CD4-positive, alpha-beta T cell treated with Interferon alpha-2 for 1 hour (primary cell): ENCODE measurements at regions not wholly inside any gene's neighbourhood (a gene's known extent, or its start where the extent isn't known, plus 50 kb on each side); places are given as distances from the start of the nearest gene placed in this dataset.

Source experiments
- DNase-seq, 2 donors: peaks; one replicate each; pipeline ENCODE4 v3.0.0-alpha.2; 2020 to 2022

- no peak for DNase-seq
These were observed 599.8 kb downstream of the AJAP1 start for GRCh38 chr1:5254131-5254725.

GRCh38 chr1:5253036-5253435, 598.6 kb downstream of the AJAP1 start:
- DNase-seq: no peak

- DNase-seq: no peak
These were observed 595.9 kb downstream of the AJAP1 start for GRCh38 chr1:5250336-5250735.

GRCh38 chr1:5245348-5245747, 590.9 kb downstream of the AJAP1 start:
- DNase-seq: no peak

GRCh38 chr1:5244631-5245285, 590.3 kb downstream of the AJAP1 start:
- DNase-seq: no peak

GRCh38 chr1:5242850-5243249, 588.4 kb downstream of the AJAP1 start:
- no peak for DNase-seq

- DNase-seq: no peak
These were observed 585.5 kb downstream of the AJAP1 start for GRCh38 chr1:5239911-5240310.

- no peak for DNase-seq
These were observed 584.1 kb downstream of the AJAP1 start for GRCh38 chr1:5238351-5239130.

GRCh38 chr1:5235355-5235899, 581.0 kb downstream of the AJAP1 start:
- DNase-seq: no peak

GRCh38 chr1:5232537-5232936, 578.1 kb downstream of the AJAP1 start:
- DNase-seq: no peak

- no peak for DNase-seq
These were observed 577.3 kb downstream of the AJAP1 start for GRCh38 chr1:5231541-5232315.

- DNase-seq: no peak
These were observed 572.7 kb downstream of the AJAP1 start for GRCh38 chr1:5227114-5227513.

- DNase-seq: no peak
These were observed 571.6 kb downstream of the AJAP1 start for GRCh38 chr1:5225707-5226704.

- no peak for DNase-seq
These were observed 568.8 kb downstream of the AJAP1 start for GRCh38 chr1:5223206-5223605.

GRCh38 chr1:5222626-5223025, 568.2 kb downstream of the AJAP1 start:
- no peak for DNase-seq

GRCh38 chr1:5221451-5221850, 567.0 kb downstream of the AJAP1 start:
- no peak for DNase-seq

GRCh38 chr1:5220821-5221220, 566.4 kb downstream of the AJAP1 start:
- DNase-seq: no peak

- DNase-seq: no peak
These were observed 566.0 kb downstream of the AJAP1 start for GRCh38 chr1:5220421-5220820.

GRCh38 chr1:5200006-5200405, 545.6 kb downstream of the AJAP1 start:
- no peak for DNase-seq

GRCh38 chr1:5198328-5198727, 543.9 kb downstream of the AJAP1 start:
- DNase-seq: no peak

- no peak for DNase-seq
These were observed 537.1 kb downstream of the AJAP1 start for GRCh38 chr1:5191470-5191869.

GRCh38 chr1:5189384-5189783, 535.0 kb downstream of the AJAP1 start:
- no peak for DNase-seq
